GM18867 (cell line): ENCODE measurements at regions not wholly inside any gene's neighbourhood (a gene's known extent, or its start where the extent isn't known, plus 50 kb on each side); places are given as distances from the start of the nearest gene placed in this dataset.
"Not testable (repeated sequence)": the region's sequence is repeated elsewhere in the genome, so short reads cannot be mapped to it uniquely, and the experiment has no call there.

Experiments used
- ATAC-seq: cut with Tn5 transposase; IDR thresholded peaks from one replicate; pipeline ENCODE4 v1.9.1; 2021; ENCODE audit warnings: mild to moderate bottlenecking, moderate library complexity; ENCODE audit not compliant: unreplicated experiment

GRCh38 chr16:22624800-22625533 is 114.3 kb downstream of the NPIPB5 start:
- ATAC-seq = no peak

DNA sequence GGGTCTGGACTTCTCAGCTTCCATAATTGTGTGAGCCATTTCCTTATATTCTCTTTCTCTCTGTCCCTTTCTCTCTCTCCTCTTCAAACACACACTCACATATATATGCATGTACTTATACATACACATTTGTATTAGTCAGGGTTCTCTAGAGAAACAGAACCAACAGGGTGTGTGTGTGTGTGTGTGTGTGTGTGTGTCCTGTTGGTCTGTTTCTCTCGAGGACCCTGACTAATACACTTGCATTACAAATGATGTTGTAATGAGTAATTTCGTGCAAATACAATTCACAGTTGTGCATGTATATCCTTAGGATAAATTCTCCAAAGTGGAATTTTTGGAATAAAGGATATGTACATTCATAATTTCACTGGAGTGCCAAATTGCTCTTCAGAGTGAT is 115.3 kb downstream of the NPIPB5 start:
- no peak for ATAC-seq

DNA sequence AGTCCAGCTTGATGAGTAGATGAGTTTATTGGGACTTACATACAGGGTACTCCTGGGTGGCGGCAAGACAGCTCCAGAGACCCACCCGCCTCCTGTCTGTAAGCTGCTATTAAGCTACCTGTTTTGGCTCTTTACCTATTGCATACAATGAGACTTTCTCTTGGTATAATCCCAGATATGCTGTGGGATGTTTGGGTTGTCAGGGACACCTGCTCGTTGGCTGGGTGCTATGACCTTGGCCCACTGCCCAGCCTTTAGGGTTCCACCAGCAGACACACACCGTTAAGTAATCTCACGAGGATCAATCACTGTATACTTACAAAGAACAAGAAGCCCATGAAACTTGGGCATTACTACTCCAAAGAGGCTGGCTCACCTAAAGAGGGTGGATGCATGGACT is 116.4 kb downstream of the NPIPB5 start:
- ATAC-seq = no peak

GRCh38 chr16:22628994-22629393 is 118.3 kb downstream of the NPIPB5 start:
- ATAC-seq = no peak

DNA sequence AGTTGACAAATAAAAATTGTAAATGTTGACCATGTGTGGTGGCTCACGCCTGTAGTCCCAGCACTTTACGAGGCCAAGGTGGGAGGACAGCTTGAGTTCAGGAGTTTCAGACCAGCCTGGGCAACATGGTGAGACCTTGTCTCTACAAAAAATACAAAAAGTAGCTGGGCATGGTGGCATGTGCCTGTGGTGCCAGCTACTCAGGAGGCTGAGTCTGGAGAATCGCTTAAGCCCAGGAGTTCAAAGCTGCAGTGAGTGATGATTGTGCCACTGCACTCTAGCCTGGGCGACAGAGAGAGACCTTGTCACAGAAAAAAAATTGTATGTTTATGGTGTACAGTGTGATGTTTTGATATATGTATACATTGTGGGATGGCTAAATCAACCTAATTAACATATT is 119.6 kb downstream of the NPIPB5 start:
- no peak for ATAC-seq

DNA sequence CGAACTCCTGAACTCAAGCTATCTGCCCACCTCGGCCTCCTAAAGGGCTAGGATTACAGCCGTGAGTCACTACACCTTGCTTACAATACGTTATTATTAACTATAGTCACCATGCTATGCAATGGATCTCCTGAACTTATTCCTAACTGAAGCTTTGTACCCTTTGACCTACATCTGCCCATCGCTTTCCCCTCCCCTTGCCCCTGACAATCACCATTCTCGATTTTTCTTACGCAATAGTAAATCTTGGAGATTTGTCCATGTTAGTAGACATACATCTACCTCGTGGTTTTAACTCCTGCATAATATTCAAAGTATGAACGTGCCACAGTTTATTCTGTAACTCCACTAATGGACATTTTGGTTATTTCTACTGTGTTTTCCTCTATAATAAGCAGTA is 120.6 kb downstream of the NPIPB5 start:
- no peak for ATAC-seq

GRCh38 chr16:22632606-22633005 is 121.9 kb downstream of the NPIPB5 start:
- ATAC-seq = no peak

- ATAC-seq = no peak
Measured at GRCh38 chr16:22633280-22633679, 122.6 kb downstream of the NPIPB5 start.

GRCh38 chr16:22633799-22634198 is 123.1 kb downstream of the NPIPB5 start:
- ATAC-seq = no peak

GRCh38 chr16:22634954-22635353 is 124.3 kb downstream of the NPIPB5 start:
- ATAC-seq = no peak

- ATAC-seq = no peak
Measured at GRCh38 chr16:22635357-22635761, 124.7 kb downstream of the NPIPB5 start.

DNA sequence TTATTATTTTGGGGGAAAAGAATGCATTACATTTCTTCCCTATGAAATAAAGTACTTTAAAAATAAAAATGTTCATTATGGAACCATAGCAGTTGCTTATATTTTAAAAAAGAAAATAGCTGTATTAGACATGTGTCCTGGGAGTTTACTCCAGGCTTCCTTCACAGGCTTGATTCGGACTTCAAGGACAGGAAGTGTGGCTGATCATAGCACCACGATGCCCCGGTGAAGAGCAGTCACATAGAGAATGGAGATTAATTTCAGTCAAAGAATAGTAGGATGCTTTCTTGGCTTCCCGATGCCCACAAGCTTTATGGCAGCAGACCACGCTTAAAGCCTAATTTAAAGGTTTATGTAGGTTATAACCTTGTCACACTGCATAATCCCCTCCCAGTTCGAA is 125.1 kb downstream of the NPIPB5 start:
- no peak for ATAC-seq

- ATAC-seq = no peak
Measured at GRCh38 chr16:22638393-22639206, 127.9 kb downstream of the NPIPB5 start.

GRCh38 chr16:22641131-22641628 is 130.5 kb downstream of the NPIPB5 start:
- ATAC-seq = no peak

- no peak for ATAC-seq
Measured at GRCh38 chr16:22642416-22643088, 131.9 kb downstream of the NPIPB5 start.

- not testable (repeated sequence) for ATAC-seq
Measured at GRCh38 chr16:22643203-22643602, 132.5 kb downstream of the NPIPB5 start.

- no peak for ATAC-seq
Measured at GRCh38 chr16:22643886-22644285, 133.2 kb downstream of the NPIPB5 start.

DNA sequence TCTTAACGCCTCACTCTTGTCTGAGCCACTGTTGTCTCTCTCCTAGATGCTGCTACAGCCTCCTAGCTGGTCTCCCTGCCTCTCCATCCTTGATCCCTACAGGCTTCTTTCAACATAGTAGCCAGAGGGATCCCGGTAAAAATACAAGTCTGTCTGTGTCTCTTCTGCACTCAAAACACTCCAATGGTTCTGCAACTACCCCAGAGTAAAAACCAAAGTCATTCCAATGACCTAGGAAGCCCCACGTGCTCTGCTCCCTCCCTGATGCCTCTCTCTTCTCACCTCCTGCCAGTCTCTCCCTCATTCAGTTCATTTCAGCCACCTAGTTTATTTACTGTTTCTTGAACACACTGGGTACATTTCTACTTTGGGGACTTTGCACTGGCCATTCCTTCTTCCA is 135.2 kb downstream of the NPIPB5 start:
- ATAC-seq = no peak

- ATAC-seq = no peak
Measured at GRCh38 chr16:22646948-22647556, 136.4 kb downstream of the NPIPB5 start.

DNA sequence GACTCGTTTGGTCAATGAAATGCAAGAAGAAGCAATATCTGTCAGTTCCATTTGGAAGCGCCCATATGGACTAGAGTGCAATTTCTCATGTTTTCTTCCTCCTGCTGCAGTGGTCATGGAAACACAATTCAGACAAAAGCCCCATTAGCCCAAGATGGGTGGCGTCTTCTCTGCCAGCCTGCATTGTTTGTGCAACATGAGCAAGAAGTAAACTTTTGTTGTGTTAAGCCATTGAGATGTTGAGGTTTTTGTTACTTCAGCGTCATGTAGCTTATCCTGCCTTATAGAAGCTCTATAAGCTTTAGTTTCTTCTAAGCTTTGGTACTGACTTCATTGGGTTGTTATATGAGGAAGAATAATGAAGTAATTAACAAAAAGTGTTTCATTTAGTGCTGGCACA is 137.4 kb downstream of the NPIPB5 start:
- ATAC-seq = no peak

DNA sequence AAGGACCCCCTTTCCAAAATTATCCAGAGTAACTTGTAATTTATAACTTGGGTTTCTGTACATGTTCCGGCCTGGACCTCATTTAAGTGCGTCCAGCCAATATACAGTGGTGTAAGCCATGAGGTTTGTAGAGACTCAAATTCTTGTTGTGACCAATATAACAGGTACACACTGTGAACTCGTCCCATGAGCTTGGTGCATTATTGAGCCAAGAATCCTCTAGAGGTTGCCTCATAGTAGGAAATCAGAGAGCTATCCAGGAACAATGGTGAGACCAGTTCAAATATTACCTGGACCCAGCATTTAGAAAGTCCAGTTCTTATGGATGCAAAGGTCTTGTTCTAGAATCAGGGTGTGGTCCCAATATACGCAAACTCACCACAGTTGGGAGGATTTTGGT is 138.2 kb downstream of the NPIPB5 start:
- no peak for ATAC-seq
